Mesenchymal stem cell (in vitro differentiated cells and primary cell): ENCODE measurements at regions not wholly inside any gene's neighbourhood (a gene's known extent, or its start where the extent isn't known, plus 50 kb on each side); places are given as distances from the start of the nearest gene placed in this dataset.

ENCODE experiments used
- DNase-seq: peaks from one replicate; pipeline ENCODE4 v3.0.0-alpha.2; 2013
- H2AFZ ChIP-seq: one replicate; pipeline ENCODE4 v1.6.1; 2013; ENCODE audit warnings: low read depth, mild to moderate bottlenecking, control low read depth, inconsistent platforms, low read length, moderate library complexity
- H2AK5ac ChIP-seq: 2 replicates; pipeline ENCODE4 v1.6.1; 2013; ENCODE audit warnings: low read length, moderate library complexity, mild to moderate bottlenecking, inconsistent platforms; ENCODE audit not compliant: severe bottlenecking
- H2BK120ac ChIP-seq: one replicate; pipeline ENCODE4 v1.6.1; 2013; ENCODE audit warnings: low read depth, mild to moderate bottlenecking, inconsistent platforms, low read length, moderate library complexity
- H2BK12ac ChIP-seq, 2 experiments: one replicate each; pipeline ENCODE4 v1.6.1; 2013; ENCODE audit warnings: inconsistent platforms in 2 of 2, low read length in 2 of 2, mild to moderate bottlenecking in 2 of 2, moderate library complexity in 2 of 2, control low read depth in 1 of 2
- H2BK15ac ChIP-seq: one replicate; pipeline ENCODE4 v1.6.1; 2013; ENCODE audit warnings: mild to moderate bottlenecking, low read depth, inconsistent platforms; ENCODE audit not compliant: poor library complexity, severe bottlenecking
- H2BK5ac ChIP-seq: 2 replicates; pipeline ENCODE4 v1.6.1; 2013; ENCODE audit warnings: low read depth, mild to moderate bottlenecking, low read length, control low read depth, inconsistent platforms; ENCODE audit not compliant: poor library complexity, severe bottlenecking
- H3K14ac ChIP-seq, 2 experiments: one replicate each; pipeline ENCODE4 v1.6.1; 2013; ENCODE audit warnings: inconsistent platforms in 2 of 2, low read length in 2 of 2, control low read depth in 1 of 2, mild to moderate bottlenecking in 1 of 2, moderate library complexity in 1 of 2
- H3K18ac ChIP-seq, 2 experiments: one replicate each; pipeline ENCODE4 v1.6.1; 2013; ENCODE audit warnings: inconsistent platforms in 2 of 2, low read length in 2 of 2, control low read depth in 1 of 2, low read depth in 1 of 2, mild to moderate bottlenecking in 1 of 2
- H3K23ac ChIP-seq, 2 experiments: one replicate each; pipeline ENCODE4 v1.6.1; 2013; ENCODE audit warnings: inconsistent platforms in 2 of 2, low read length in 2 of 2, mild to moderate bottlenecking in 2 of 2, moderate library complexity in 2 of 2, control low read depth in 1 of 2
- H3K27ac ChIP-seq: 2 replicates; pipeline ENCODE4 v1.5.1; 2013; ENCODE audit warnings: mild to moderate bottlenecking, moderate library complexity, low read length, control low read depth, inconsistent platforms; ENCODE audit not compliant: poor library complexity, severe bottlenecking
- H3K27me3 ChIP-seq, 2 experiments: 2 replicates each; pipeline versions ENCODE4 v1.6.1 to v1.7.0; 2013; ENCODE audit warnings: low read length in 2 of 2, mild to moderate bottlenecking in 2 of 2, moderate library complexity in 2 of 2, control low read depth in 1 of 2, inconsistent platforms in 1 of 2; ENCODE audit not compliant: control insufficient read depth in 1 of 2, insufficient read depth in 1 of 2
- H3K36me3 ChIP-seq, 2 experiments: 2 replicates each; pipeline versions ENCODE4 v1.6.1 to v1.7.0; 2013; ENCODE audit warnings: low read length in 2 of 2, control low read depth in 1 of 2, inconsistent platforms in 1 of 2, low read depth in 1 of 2, mild to moderate bottlenecking in 1 of 2; ENCODE audit not compliant: insufficient read depth in 2 of 2, control insufficient read depth in 1 of 2
- H3K4ac ChIP-seq, 2 experiments: one replicate each; pipeline ENCODE4 v1.6.1; 2013; ENCODE audit warnings: inconsistent platforms in 2 of 2, low read length in 2 of 2, mild to moderate bottlenecking in 2 of 2, moderate library complexity in 2 of 2, control low read depth in 1 of 2, low read depth in 1 of 2
- H3K4me1 ChIP-seq: 2 replicates; pipeline ENCODE4 v1.6.1; 2013; ENCODE audit warnings: low read depth, low read length, control low read depth; ENCODE audit not compliant: control insufficient read depth, insufficient read depth
- H3K4me2 ChIP-seq: 2 replicates; pipeline ENCODE4 v1.6.1; 2013; ENCODE audit warnings: low read length, mild to moderate bottlenecking, inconsistent platforms; ENCODE audit not compliant: poor library complexity, severe bottlenecking
- H3K4me3 ChIP-seq, 2 experiments: 2 replicates each; pipeline versions ENCODE4 v1.5.1 to v1.7.0; 2013; ENCODE audit warnings: low read length in 2 of 2, mild to moderate bottlenecking in 2 of 2, control low read depth in 1 of 2, low read depth in 1 of 2; ENCODE audit not compliant: insufficient read depth in 1 of 2
- H3K79me1 ChIP-seq: replicated peaks from 2 replicates; pipeline ENCODE4 v1.6.1; 2013; ENCODE audit warnings: mild to moderate bottlenecking, control low read depth, low read length, inconsistent platforms; ENCODE audit not compliant: poor library complexity, severe bottlenecking
- H3K9ac ChIP-seq: 2 replicates; pipeline ENCODE4 v1.7.0; 2013; ENCODE audit warnings: mild to moderate bottlenecking, low read length, moderate library complexity
- H3K9me3 ChIP-seq: 2 replicates; pipeline ENCODE4 v1.7.0; 2013; ENCODE audit warnings: mild to moderate bottlenecking, low read length; ENCODE audit not compliant: control insufficient read depth
- H4K8ac ChIP-seq: one replicate; pipeline ENCODE4 v1.6.1; 2013; ENCODE audit warnings: inconsistent platforms, mild to moderate bottlenecking, low read length, moderate library complexity
- H4K91ac ChIP-seq: one replicate; pipeline ENCODE4 v1.6.1; 2013; ENCODE audit warnings: mild to moderate bottlenecking, low read length, inconsistent platforms
- WGBS: methylation state at CpG from one replicate; pipeline ENCODE4 v1.1.7; 2013; ENCODE audit warnings: mixed read lengths; 5-methylcytosine and 5-hydroxymethylcytosine counted together

DNA sequence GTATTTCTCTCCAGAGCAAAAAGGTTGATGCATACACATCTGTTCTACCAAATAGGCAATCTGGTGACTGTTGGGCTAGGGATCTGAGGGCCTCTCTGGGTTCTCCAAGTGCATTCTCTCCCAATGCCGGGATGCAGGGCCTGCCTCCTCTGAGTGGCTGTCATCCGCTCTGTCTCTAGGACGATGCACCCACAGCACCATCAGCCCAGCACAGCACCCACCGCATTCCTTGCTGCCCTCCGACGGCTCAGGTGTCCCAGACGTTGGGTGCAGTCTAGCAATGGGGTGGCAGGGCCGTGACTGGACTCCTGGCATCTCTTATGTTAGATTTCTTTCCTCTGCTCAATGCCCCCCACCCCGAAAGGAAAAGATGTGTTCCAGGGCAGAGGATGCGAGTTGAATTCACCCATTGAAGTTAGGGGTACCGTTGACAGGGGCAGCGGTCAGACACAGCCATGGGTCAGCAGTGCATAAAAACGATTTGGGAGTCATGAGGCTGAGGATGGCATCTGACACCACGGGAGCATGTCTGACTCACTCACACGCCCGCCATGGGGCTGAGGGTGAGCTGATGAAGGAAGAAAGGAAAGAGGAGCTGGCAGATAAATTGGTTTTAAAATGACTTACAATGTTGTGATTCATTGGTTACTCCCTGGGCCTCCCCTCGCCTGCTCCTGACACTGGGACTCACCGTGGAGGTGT lies 93.2 kb upstream of the C14orf180 start:
- no peak for DNase-seq
- Histone ChIP-seq H2BK120ac (no peak overlapping the region), H2BK15ac (no peak overlapping the region), H3K9me3 (peaks cover 12% of the 10 kb centered on the region), H3K4me1 (no peaks in the 10 kb centered on the region), H3K14ac (no peak overlapping the region), H3K4ac (no peak overlapping the region), H3K4me3 (no peak overlapping the region), H2AK5ac (no peak overlapping the region), H2BK12ac (no peak overlapping the region), H2AFZ (no peak overlapping the region), H3K79me1 (no peaks in the 10 kb centered on the region), H4K91ac (no peak overlapping the region), H3K27ac (no peak overlapping the region), H2BK5ac (no peak overlapping the region), H3K27me3 (no peaks in the 10 kb centered on the region), H3K36me3 (no peaks in the 10 kb centered on the region), H3K4me2 (no peak overlapping the region), H3K18ac (no peak overlapping the region), H3K9ac (no peak overlapping the region), H3K23ac (no peak overlapping the region), H4K8ac (no peak overlapping the region)
- 80% methylated on average over 18 of the region's 18 CpGs for WGBS

DNA sequence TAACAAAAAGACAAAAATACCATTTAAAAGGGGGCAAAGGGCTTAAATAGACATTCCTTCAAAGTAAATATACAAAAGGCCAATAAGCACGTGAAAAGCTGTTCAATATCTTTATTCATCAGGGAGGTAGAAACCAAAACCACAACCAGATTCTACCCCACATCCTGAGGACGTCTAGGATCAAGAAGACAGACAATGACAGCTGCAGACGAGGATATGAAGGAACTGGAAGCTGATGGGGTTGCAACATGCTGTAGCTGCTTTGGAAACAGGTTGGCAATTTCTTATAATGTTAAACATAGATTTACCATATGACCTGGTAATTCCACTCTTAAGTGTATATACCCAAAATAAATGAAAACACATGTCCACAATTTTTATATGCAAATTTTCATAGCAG lies 85.1 kb upstream of the C14orf180 start:
- Histone ChIP-seq H3K4me3 (no peak overlapping the region), H4K8ac (no peak overlapping the region), H3K36me3 (no peaks in the 10 kb centered on the region), H3K18ac (no peak overlapping the region), H3K23ac (no peak overlapping the region), H3K4ac (no peak overlapping the region), H3K4me1 (no peaks in the 10 kb centered on the region), H3K9me3 (peaks cover 14% of the 10 kb centered on the region), H2BK120ac (no peak overlapping the region), H2AFZ (no peak overlapping the region), H3K4me2 (no peak overlapping the region), H2BK15ac (no peak overlapping the region), H3K27me3 (no peaks in the 10 kb centered on the region), H3K27ac (no peak overlapping the region), H2AK5ac (no peak overlapping the region), H2BK5ac (no peak overlapping the region), H3K14ac (no peak overlapping the region), H4K91ac (no peak overlapping the region), H3K9ac (no peak overlapping the region), H3K79me1 (no peaks in the 10 kb centered on the region), H2BK12ac (no peak overlapping the region)
- no peak for DNase-seq
- WGBS = 30% methylated on average over 1 of the region's 3 CpGs

DNA sequence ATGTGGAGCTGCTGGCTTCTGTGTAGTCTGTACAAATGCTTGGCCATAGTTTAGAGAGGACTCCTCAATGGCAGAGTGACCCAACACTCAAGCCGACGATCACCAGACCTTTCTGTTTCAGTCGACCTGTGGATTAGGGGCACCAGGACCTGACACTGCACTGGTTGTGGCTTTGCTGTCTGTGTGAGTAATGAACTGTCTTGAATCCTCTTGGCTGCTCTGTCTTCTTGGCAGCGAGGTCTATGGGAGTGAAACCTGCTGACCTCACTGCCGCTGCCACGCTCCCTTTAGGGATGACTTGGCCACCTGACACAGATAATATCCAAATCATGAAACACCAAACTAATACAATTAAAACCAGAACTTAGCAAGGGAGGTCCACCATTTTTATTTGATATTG lies 83.5 kb upstream of the C14orf180 start:
- H3K23ac ChIP-seq = no peak overlapping the region
- H3K14ac ChIP-seq = no peak overlapping the region
- H3K9me3 ChIP-seq = peaks cover 14% of the 10 kb centered on the region
- no peak overlapping the region for H3K4me2 ChIP-seq
- H2BK120ac ChIP-seq = no peak overlapping the region
- DNase-seq = no peak
- H2BK12ac ChIP-seq = no peak overlapping the region
- no peaks in the 10 kb centered on the region for H3K27me3 ChIP-seq
- H3K79me1 ChIP-seq = no peaks in the 10 kb centered on the region
- no peaks in the 10 kb centered on the region for H3K36me3 ChIP-seq
- no peak overlapping the region for H3K18ac ChIP-seq
- H3K4me3 ChIP-seq = no peak overlapping the region
- no peak overlapping the region for H2AK5ac ChIP-seq
- WGBS = 66% methylated on average over 5 of the region's 6 CpGs
- no peak overlapping the region for H3K4ac ChIP-seq
- H2BK5ac ChIP-seq = no peak overlapping the region
- H2BK15ac ChIP-seq = no peak overlapping the region
- H4K91ac ChIP-seq = no peak overlapping the region
- H4K8ac ChIP-seq = no peak overlapping the region
- H3K4me1 ChIP-seq = no peaks in the 10 kb centered on the region
- no peak overlapping the region for H3K27ac ChIP-seq
- no peak overlapping the region for H3K9ac ChIP-seq
- no peak overlapping the region for H2AFZ ChIP-seq

DNA sequence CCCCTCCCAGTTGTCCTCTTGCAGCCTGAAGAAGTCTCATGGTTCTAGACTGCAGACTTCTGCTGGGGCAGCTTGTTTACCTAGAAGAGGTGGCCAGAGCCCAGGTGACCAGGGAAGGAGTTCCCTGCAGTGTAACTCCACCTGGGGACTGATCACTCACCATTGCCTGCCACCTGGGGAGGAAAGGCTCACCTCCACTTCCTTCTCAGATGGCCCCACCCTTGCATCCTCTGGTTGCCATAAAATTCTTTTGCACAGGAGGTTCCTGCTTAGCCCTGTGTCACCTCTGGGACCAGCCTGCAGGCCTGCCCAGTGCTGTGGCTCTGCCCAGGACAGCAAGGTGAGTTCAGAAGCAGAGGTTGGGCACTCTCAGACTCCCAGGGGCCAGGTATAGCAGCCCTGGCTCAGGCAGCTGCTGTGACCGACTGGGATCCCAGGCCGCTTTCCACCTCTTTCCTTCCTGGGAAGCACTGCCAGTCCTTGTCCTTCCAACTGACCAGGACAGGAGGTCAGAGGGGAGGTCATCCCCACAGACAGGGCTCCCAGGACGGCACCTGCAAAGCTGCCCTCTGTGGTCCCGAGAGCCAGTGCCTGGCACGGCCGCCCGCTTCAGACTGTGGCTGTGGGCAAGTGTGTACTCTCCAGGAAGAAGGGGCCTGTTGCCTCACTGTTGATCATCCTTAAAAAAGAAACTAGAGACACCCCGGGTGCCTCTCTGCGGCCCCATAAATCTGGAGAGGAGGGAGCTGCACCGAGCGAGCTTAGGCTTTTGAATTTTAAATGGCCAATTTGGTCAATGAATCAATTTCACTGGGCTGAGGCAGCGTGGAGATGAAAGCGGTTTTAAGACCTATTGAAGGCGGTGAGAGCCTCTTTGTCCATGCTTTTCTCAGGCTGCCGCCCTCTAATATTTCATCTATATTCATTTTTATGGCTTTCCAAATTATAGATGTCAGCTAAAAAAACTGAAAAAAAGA lies 79.5 kb upstream of the C14orf180 start:
- Histone ChIP-seq H2AK5ac (no peak overlapping the region), H3K27me3 (no peaks in the 10 kb centered on the region), H2AFZ (no peak overlapping the region), H2BK15ac (no peak overlapping the region), H3K4me2 (no peak overlapping the region), H3K23ac (no peak overlapping the region), H2BK5ac (no peak overlapping the region), H3K4me1 (no peaks in the 10 kb centered on the region), H3K27ac (no peak overlapping the region), H3K4ac (no peak overlapping the region), H3K4me3 (no peak overlapping the region), H3K9ac (no peak overlapping the region), H3K36me3 (no peaks in the 10 kb centered on the region), H3K18ac (no peak overlapping the region), H3K14ac (no peak overlapping the region), H3K79me1 (no peaks in the 10 kb centered on the region), H2BK120ac (no peak overlapping the region), H2BK12ac (no peak overlapping the region), H4K8ac (no peak overlapping the region), H3K9me3 (peaks cover 19% of the 10 kb centered on the region), H4K91ac (no peak overlapping the region)
- 86% methylated on average over 11 of the region's 15 CpGs for WGBS
- no peak for DNase-seq
